ENCODE measurements at regions not wholly inside any gene's neighbourhood (a gene's known extent, or its start where the extent isn't known, plus 50 kb on each side); places are given as distances from the start of the nearest gene placed in this dataset.

DNA sequence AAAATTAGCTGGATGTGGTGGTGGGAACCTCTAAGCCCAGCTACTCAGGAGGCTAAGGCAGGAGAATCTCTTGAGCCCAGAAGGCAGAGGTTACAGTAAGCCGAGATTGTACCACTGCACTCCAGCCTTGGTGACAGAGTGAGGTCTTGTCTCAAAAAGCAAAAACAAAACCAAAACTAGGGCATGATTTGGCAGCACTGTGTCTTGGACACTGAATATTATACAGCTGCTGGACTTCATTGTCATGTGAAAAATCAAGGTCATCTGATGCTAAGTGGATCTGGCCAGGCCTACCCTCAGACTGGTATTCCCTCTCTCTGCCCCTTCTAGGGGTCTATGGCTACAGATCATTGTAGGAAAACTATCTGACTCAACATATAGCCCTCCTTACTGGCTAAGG lies 55.2 kb upstream of the MRPS6 start:
- FAIRE-seq (no peak), DNase-seq (ENCODE audit: low read depth, low spot score) (no peak)
- TF ChIP-seq MYC (IDR thresholded peaks at IDR 0.05; ENCODE audit: low read depth, low read length) (no peak), FOS (IDR thresholded peaks at IDR 0.05; ENCODE audit: borderline replicate concordance, insufficient read depth, low read length) (no peak), EZH2 (IDR thresholded peaks at IDR 0.05; ENCODE audit: borderline replicate concordance, low read depth, low read length, severe bottlenecking) (no peak), POLR2A (IDR thresholded peaks at IDR 0.05; ENCODE audit: low read depth, low read length) (no peak), POLR2AphosphoS5 (IDR thresholded peaks at IDR 0.05; ENCODE audit: insufficient read depth, low read depth, low read length) (no peak), JUN (IDR thresholded peaks at IDR 0.05; ENCODE audit: borderline replicate concordance, insufficient read depth, insufficient read length, low read depth) (no peak), GATA2 (IDR thresholded peaks at IDR 0.05; ENCODE audit: insufficient read depth, insufficient read length, low read depth, low read length) (no peak)
- TF ChIP-seq, protein P1, sequence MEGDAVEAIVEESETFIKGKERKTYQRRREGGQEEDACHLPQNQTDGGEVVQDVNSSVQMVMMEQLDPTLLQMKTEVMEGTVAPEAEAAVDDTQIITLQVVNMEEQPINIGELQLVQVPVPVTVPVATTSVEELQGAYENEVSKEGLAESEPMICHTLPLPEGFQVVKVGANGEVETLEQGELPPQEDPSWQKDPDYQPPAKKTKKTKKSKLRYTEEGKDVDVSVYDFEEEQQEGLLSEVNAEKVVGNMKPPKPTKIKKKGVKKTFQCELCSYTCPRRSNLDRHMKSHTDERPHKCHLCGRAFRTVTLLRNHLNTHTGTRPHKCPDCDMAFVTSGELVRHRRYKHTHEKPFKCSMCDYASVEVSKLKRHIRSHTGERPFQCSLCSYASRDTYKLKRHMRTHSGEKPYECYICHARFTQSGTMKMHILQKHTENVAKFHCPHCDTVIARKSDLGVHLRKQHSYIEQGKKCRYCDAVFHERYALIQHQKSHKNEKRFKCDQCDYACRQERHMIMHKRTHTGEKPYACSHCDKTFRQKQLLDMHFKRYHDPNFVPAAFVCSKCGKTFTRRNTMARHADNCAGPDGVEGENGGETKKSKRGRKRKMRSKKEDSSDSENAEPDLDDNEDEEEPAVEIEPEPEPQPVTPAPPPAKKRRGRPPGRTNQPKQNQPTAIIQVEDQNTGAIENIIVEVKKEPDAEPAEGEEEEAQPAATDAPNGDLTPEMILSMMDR (IDR thresholded peaks at IDR 0.05; ENCODE audit: extremely low read depth in 1 of 2, insufficient read depth in 1 of 2, low read depth in 1 of 2, low read length in 2 of 2) = no peak
- TF ChIP-seq, protein P2, sequence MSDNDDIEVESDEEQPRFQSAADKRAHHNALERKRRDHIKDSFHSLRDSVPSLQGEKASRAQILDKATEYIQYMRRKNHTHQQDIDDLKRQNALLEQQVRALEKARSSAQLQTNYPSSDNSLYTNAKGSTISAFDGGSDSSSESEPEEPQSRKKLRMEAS (IDR thresholded peaks at IDR 0.05; ENCODE audit: insufficient read depth, insufficient read length) = no peak
- Histone ChIP-seq H3K27me3 (ENCODE audit: control insufficient read depth in 2 of 2, insufficient read depth in 2 of 2, low read length in 2 of 2) (peaks cover 3 to 16% of the 10 kb centered on the region in 2 experiments), H3K27ac (ENCODE audit: insufficient read depth, low read depth, low read length) (no peak overlapping the region), H3K36me3 (ENCODE audit: control insufficient read depth in 2 of 2, extremely low read depth in 1 of 2, insufficient read depth in 2 of 2, low read length in 2 of 2) (no peaks in the 10 kb centered on the region), H3K79me2 (ENCODE audit: control insufficient read depth, insufficient read depth, low read length) (no peaks in the 10 kb centered on the region), H3K4me1 (ENCODE audit: control insufficient read depth, extremely low read depth, insufficient read depth, low read length) (no peaks in the 10 kb centered on the region), H3K9me1 (replicated peaks; ENCODE audit: control insufficient read depth, extremely low read depth, insufficient read depth, low read length) (no peaks in the 10 kb centered on the region), H3K4me2 (ENCODE audit: insufficient read depth, low read length) (no peak overlapping the region), H2AFZ (ENCODE audit: low read depth, low read length) (no peak overlapping the region), H3K9ac (replicated peaks; ENCODE audit: extremely low read depth, insufficient read depth, low read length) (no peak overlapping the region), H4K20me1 (replicated peaks; ENCODE audit: control insufficient read depth, extremely low read depth, insufficient read depth, low read length) (no peaks in the 10 kb centered on the region), H3K4me3 (replicated peaks in 1 of 3; ENCODE audit: insufficient read depth in 1 of 3, low read depth in 1 of 3, low read length in 3 of 3) (no peak overlapping the region), H3K9me3 (replicated peaks; ENCODE audit: control insufficient read depth, insufficient read depth, low read length) (no peaks in the 10 kb centered on the region)
- dilution Hi-C loops (cut with MboI; ENCODE audit: extremely low pct_ligation_motif_present, low sequenced_read_pairs) (no loop called here), intact Hi-C loops (cut with micrococcal nuclease) (no loop called here)
- POLR2A ChIA-PET = no interaction called here
- CTCF ChIA-PET = interaction anchor here (2.6 kb wide), 1 partner anchor 94 kb away, joined by 10 read pairs; no protein-coding TSS in a partner anchor
- BruUV-seq (replicated peaks) = no TSS peak
